ENCODE measurements at regions not wholly inside any gene's neighbourhood (a gene's known extent, or its start where the extent isn't known, plus 50 kb on each side); places are given as distances from the start of the nearest gene placed in this dataset.

DNA sequence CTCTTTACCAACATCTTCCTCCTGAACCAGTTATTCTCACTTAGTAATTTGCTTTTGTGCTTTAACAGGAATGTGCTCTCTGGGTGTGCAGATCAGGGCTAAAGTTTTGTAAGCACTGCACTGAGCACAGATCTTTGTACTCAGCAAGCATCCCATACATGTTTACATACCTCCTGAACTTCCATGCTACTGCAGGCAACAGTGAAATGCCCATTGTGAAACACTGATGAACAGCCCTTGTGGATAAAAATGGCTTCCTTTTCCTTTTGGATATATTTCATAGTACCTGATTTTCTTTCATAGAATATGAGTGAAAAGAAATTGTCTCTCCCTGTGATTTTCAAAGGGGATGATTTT, 855.9 kb downstream of the MCTP2 start:
- TF ChIP-seq CTCF (IDR thresholded peaks at IDR 0.05; ENCODE audit: low read length) (no peak), EZH2 (IDR thresholded peaks at IDR 0.05; ENCODE audit: borderline replicate concordance, low read length) (no peak)
